ENCODE measurements at regions not wholly inside any gene's neighbourhood (a gene's known extent, or its start where the extent isn't known, plus 50 kb on each side); places are given as distances from the start of the nearest gene placed in this dataset.

GRCh38 chr10:23742807-23743206 lies 303.9 kb downstream of the OTUD1 start:
- TF ChIP-seq, protein P1, sequence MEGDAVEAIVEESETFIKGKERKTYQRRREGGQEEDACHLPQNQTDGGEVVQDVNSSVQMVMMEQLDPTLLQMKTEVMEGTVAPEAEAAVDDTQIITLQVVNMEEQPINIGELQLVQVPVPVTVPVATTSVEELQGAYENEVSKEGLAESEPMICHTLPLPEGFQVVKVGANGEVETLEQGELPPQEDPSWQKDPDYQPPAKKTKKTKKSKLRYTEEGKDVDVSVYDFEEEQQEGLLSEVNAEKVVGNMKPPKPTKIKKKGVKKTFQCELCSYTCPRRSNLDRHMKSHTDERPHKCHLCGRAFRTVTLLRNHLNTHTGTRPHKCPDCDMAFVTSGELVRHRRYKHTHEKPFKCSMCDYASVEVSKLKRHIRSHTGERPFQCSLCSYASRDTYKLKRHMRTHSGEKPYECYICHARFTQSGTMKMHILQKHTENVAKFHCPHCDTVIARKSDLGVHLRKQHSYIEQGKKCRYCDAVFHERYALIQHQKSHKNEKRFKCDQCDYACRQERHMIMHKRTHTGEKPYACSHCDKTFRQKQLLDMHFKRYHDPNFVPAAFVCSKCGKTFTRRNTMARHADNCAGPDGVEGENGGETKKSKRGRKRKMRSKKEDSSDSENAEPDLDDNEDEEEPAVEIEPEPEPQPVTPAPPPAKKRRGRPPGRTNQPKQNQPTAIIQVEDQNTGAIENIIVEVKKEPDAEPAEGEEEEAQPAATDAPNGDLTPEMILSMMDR (IDR thresholded peaks at IDR 0.05; ENCODE audit: low read depth, low read length): no peak
- no peak overlapping the region for H3K4me3 ChIP-seq (ENCODE audit: low read depth, low read length)

DNA sequence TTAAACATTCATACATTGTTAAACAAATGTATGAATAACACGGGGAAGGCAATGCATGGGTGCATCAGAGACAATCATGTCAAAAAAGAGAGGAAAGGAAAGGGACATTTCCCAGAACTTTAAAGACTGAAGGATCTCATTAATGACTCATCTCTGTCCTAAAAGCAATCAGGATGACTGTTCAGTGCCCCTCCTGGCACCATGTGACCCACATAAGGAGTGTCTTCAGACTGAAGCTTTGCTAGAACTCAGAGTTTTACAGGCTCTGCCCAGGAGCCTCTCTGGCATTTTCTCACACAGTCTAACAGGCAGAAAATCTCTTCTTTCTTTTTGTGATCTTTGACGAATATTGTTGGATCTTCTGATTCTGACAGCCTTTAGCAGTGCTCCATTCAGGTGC lies 315.3 kb downstream of the OTUD1 start:
- no peak overlapping the region for H3K4me3 ChIP-seq (ENCODE audit: low read depth, low read length)
- TF ChIP-seq, protein P1 (IDR thresholded peaks at IDR 0.05; ENCODE audit: low read depth, low read length): no peak

DNA sequence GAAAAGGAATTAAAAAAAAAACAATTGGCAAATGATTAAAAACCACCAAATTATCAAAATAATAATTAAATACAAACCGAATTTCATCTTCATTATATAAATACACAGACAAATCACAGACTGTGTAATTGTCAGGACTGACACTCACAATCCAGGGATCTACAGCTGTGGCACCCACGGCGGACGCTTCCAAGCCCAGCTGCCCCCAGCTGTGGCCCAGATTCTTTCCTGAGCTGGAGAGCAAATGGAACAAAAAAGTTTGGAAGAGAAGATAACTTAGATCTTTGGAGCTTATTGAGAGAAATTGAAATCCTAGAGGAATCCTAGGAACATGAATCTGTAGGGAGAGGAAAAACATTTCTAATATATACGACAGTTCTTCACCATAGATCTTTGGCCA lies 316.1 kb downstream of the OTUD1 start:
- TF ChIP-seq, protein P1 (IDR thresholded peaks at IDR 0.05; ENCODE audit: low read depth, low read length): no peak
- no peak overlapping the region for H3K4me3 ChIP-seq (ENCODE audit: low read depth, low read length)

GRCh38 chr10:23755556-23755955 lies 316.7 kb downstream of the OTUD1 start:
- H3K4me3 ChIP-seq (ENCODE audit: low read depth, low read length): no peak overlapping the region
- TF ChIP-seq, protein P1 (IDR thresholded peaks at IDR 0.05; ENCODE audit: low read depth, low read length): no peak

DNA sequence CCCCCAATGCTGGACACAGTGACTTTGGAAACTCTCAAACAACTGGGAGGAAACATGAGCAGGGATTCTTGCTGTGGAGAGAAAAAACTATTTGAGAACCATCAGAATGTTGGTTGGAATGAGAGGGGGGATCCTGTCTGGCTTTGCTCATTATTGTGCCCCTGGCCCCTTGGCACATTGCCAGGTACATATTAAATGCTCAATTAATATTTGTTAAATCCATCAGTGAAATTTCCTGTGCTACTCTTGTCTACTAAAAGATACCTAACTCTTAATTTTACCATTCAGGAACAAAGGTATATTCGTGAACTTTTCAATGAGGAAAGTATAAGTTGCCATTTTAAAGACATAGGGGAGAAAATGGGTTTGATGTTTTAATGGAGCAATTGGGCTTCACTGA lies 329.4 kb downstream of the OTUD1 start:
- TF ChIP-seq, protein P1 (IDR thresholded peaks at IDR 0.05; ENCODE audit: low read depth, low read length): no peak
- H3K4me3 ChIP-seq (ENCODE audit: low read depth, low read length): no peak overlapping the region

DNA sequence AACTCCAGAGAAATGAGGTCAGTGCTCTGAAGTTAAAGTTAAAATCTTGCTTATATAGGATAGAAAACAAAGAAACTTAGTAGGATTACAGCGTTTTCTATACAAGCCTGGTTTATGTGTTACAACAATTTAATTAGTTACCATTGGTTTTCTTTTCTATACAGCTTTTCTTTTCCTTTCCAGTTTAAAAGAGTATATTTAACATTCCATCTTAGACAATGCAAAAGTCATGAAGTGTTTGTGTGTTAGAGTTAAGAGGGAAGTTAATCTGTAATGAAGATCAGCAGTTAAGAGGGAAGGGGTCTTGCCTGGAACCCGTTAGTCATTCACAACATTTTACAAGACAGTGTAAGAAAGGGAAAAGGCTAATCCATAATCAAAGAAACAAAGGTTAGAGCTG lies 338.3 kb downstream of the OTUD1 start:
- TF ChIP-seq, protein P1 (IDR thresholded peaks at IDR 0.05; ENCODE audit: low read depth, low read length): no peak
- H3K4me3 ChIP-seq (ENCODE audit: low read depth, low read length): no peak overlapping the region

DNA sequence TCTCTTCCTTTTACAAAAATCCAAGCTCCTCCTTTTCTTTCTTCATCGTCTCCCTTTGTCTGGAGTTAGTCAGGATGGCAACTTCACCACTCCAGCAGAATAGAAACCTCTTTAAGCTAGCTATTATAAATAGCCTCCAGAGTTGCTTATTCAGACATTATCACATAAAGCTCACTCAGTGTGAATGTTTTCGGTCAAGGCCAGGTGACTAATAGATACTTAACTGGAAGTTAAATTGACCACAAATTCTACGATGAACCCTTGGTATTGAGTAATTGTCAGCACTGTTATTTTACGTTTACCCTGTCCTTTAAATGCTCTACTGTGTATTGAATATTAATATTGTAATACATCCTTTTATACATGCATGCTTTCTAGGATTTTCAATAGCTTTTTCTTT lies 340.4 kb downstream of the OTUD1 start:
- H3K4me3 ChIP-seq (ENCODE audit: low read depth, low read length): no peak overlapping the region
- TF ChIP-seq, protein P1 (IDR thresholded peaks at IDR 0.05; ENCODE audit: low read depth, low read length): no peak
